Activated CD4-positive, alpha-beta T cell treated with anti-CD3 and anti-CD28 coated beads for 36 hours (primary cell): ENCODE measurements at regions not wholly inside any gene's neighbourhood (a gene's known extent, or its start where the extent isn't known, plus 50 kb on each side); places are given as distances from the start of the nearest gene placed in this dataset.

Experiments
- ATAC-seq: fragments of 200-7000 bp; cut with Tn5 transposase; one replicate; pipeline ENCODE4 v1.10.0; 2021; ENCODE audit warnings: mild to moderate bottlenecking, moderate library complexity
- CTCF ChIA-PET: fragments of 350-600 bp; sonication (Branson Sonifier 250); formaldehyde crosslinking; loops from one replicate; lab custom pipeline; 2021; ENCODE audit warnings: antibody characterized with exemption; lab: Charles Lee
- POLR2A ChIA-PET: fragments of 350-600 bp; sonication (Branson Sonifier 250); formaldehyde crosslinking; loops from one replicate; lab custom pipeline; 2021; ENCODE audit warnings: antibody characterized with exemption, inconsistent platforms; lab: Charles Lee
- DNase-seq: peaks from one replicate; pipeline ENCODE4 v3.0.0-alpha.2; 2020
- H3K27ac Mint-ChIP-seq: one replicate; pipeline ENCODE4 v1.8.0; 2021; ENCODE audit warnings: mixed read lengths
- H3K27me3 Mint-ChIP-seq: one replicate; pipeline ENCODE4 v1.8.0; 2021; ENCODE audit warnings: mixed read lengths
- H3K36me3 Mint-ChIP-seq: one replicate; pipeline ENCODE4 v1.8.0; 2021; ENCODE audit warnings: low read depth, mixed read lengths
- H3K4me1 Mint-ChIP-seq: one replicate; pipeline ENCODE4 v1.8.0; 2021; ENCODE audit warnings: mixed read lengths
- H3K4me3 Mint-ChIP-seq: one replicate; pipeline ENCODE4 v1.8.0; 2021; ENCODE audit warnings: mild to moderate bottlenecking, moderate library complexity, mixed read lengths
- H3K9me3 Mint-ChIP-seq: one replicate; pipeline ENCODE4 v1.8.0; 2021; ENCODE audit warnings: low read depth, mixed read lengths
- intact Hi-C, 2 experiments: fragments of 100-400 bp; cut with DNase I in 1 of 2; cut with micrococcal nuclease in 1 of 2; formaldehyde crosslinking; loops; one replicate each; pipeline versions ENCODE4 v1.14.2 to v1.15.1; 2022 to 2024; cut with DNase I, micrococcal nuclease

DNA sequence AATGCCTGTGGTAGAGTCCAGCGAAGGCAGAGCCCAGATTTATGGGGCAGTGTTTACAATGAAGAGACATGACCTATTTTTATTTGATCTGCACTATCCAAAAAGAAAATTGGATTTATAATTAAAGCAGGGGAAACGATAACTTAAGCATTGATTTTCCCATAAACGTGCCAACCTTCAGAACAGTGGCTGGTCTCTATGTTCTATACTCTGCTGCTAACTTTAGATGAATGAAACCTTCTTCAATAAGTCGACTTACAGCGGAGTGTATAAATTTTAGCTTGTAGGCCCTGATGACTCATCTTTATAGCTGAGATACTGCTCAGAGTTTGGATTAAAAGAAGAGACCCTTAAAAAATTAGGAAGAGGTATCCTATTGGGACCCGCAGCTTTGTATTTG is 452.6 kb downstream of the TLR4 start:
- intact Hi-C loops: no loop called here
- ATAC-seq (no peak), DNase-seq (no peak)
- Mint-ChIP-seq H3K27me3 (no peaks in the 10 kb centered on the region), H3K4me3 (no peak overlapping the region), H3K4me1 (no peaks in the 10 kb centered on the region), H3K9me3 (no peaks in the 10 kb centered on the region), H3K36me3 (no peaks in the 10 kb centered on the region), H3K27ac (no peak overlapping the region)
- CTCF ChIA-PET: interaction anchor here (1.0 kb wide), 1 partner anchor 138 kb away, joined by 3 read pairs; no protein-coding TSS in a partner anchor
- POLR2A ChIA-PET: no interaction called here

DNA sequence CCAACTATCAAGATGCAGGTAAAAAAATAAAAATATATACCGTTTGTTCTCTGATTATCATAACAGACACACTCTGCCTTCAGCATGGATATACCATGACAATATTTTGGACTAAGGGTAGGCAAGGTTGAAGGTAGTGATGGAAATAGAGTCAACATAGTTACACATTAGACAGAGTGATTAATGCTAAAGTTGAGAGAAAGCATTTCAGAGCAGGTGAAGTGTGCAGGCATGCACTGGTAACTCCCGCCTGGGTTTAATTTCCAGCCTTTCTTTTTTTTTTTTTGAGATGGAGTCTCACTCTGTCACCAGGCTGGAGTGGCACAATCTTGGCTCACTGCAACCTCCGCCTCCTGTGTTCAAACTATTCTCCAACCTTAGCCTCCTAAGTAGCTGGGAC is 458.5 kb downstream of the TLR4 start:
- H3K27ac Mint-ChIP-seq: no peak overlapping the region
- ATAC-seq (no peak), DNase-seq (no peak)
- POLR2A ChIA-PET: no interaction called here
- H3K9me3 Mint-ChIP-seq: no peaks in the 10 kb centered on the region
- CTCF ChIA-PET: no interaction called here
- no peak overlapping the region for H3K4me3 Mint-ChIP-seq
- no peaks in the 10 kb centered on the region for H3K36me3 Mint-ChIP-seq
- intact Hi-C loops: no loop called here
- H3K27me3 Mint-ChIP-seq: peaks cover 2% of the 10 kb centered on the region
- H3K4me1 Mint-ChIP-seq: no peaks in the 10 kb centered on the region

- CTCF ChIA-PET: no interaction called here
- POLR2A ChIA-PET: no interaction called here
- no peaks in the 10 kb centered on the region for H3K36me3 Mint-ChIP-seq
- peaks cover 2% of the 10 kb centered on the region for H3K27me3 Mint-ChIP-seq
- H3K4me3 Mint-ChIP-seq: no peak overlapping the region
- no peaks in the 10 kb centered on the region for H3K9me3 Mint-ChIP-seq
- H3K4me1 Mint-ChIP-seq: no peaks in the 10 kb centered on the region
- H3K27ac Mint-ChIP-seq: no peak overlapping the region
- intact Hi-C loops: no loop called here
- ATAC-seq: no peak
- no peak for DNase-seq
Observed at GRCh38 chr9:118163751-118164150, 459.5 kb downstream of the TLR4 start.

DNA sequence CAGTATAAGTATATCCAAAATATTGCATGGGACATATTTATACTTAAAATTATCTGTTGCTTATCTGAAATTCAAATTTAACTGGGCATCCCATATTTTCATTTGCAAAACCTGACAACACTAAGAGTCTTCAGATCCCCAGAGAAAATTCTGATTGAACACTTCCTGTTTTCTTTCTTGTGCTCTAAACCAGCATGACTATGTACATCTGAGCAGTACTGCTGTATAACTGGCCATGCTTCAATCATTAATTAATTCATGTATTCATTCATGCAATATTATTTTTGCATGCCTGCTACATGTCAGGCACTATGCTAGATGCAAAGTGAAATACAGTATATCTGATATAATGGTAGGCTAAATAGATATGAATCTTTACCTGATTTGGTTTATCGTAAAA is 461.2 kb downstream of the TLR4 start:
- no peak for ATAC-seq
- no peaks in the 10 kb centered on the region for H3K4me1 Mint-ChIP-seq
- intact Hi-C loops: no loop called here

DNA sequence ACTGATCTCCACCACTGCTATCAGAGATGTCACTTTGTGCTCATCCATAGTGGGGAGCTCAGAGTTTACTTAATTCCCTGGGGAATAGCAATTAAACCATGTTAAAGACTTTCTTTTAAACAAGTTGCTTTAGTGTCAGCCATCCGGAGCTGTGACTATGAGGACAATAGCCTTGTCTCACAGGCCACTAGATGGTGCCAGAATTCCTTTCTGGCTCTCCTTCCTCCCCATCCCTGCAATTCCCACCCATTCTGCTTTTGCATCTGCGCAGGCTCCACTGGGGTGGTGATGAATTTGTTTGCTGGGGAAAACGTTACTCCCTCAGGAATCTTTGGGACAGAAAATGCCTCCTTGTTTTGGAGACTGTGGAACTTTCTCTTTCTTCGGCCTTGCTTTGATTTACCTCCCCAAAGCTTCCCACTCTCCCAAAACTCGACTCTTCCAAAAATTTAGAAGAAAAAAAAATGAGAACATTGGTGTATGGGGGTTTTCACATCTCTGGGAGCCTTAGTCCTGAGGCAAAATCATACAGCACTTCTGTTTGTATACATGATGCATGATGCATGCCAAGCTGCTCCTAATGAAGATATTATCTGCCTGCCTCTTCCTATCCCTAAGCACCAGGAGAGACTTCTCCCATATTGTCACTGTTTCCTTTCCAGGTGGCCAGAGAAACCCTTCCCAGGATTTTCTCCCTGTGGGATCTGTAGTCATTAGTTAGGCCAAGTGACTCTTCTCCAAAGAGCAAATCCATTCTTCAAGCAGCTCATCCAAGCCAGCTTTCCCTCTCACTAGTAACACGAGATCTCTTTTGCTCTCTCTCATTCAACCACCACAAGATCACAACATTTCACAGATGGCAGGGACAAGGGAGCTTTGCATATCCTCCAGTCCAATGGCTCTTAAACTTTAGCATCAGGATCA is 466.1 kb downstream of the TLR4 start:
- H3K27me3 Mint-ChIP-seq: peaks cover 2% of the 10 kb centered on the region

More for the DNA sequence above, 461.2 kb downstream of the TLR4 start:
- Mint-ChIP-seq H3K27ac (no peak overlapping the region), H3K36me3 (no peaks in the 10 kb centered on the region), H3K27me3 (peaks cover 2% of the 10 kb centered on the region), H3K9me3 (no peaks in the 10 kb centered on the region), H3K4me3 (no peak overlapping the region)
- no peak for DNase-seq
- POLR2A ChIA-PET: no interaction called here
- CTCF ChIA-PET: no interaction called here

DNA sequence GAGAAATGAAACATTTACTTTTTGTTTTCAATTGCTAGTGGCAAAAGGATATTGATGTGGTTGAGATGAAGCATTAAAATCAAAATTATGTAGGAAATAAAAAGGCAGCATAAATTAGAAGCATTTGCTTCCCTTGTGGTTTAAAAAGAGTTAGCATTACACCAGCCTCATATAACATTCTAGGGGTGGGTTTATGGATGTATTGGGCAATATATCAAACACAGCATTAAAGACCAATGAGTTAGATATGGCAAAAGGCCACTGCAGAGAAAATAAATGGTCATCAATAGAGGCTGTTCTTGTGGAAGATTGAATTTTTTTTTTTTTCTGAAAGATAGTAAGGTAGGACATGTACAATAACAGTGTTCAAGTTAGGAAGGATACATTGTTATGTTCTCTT is 473.0 kb downstream of the TLR4 start:
- no peaks in the 10 kb centered on the region for H3K27me3 Mint-ChIP-seq

More for the DNA sequence above, 466.1 kb downstream of the TLR4 start:
- POLR2A ChIA-PET: no interaction called here
- CTCF ChIA-PET: interaction anchor here (0.8 kb wide), 1 partner anchor 505 kb away, joined by 3 read pairs; no protein-coding TSS in a partner anchor
- Mint-ChIP-seq H3K36me3 (no peaks in the 10 kb centered on the region), H3K9me3 (no peaks in the 10 kb centered on the region), H3K27ac (no peak overlapping the region), H3K4me1 (no peaks in the 10 kb centered on the region), H3K4me3 (no peak overlapping the region)
- DNase-seq: peak; percentile 7
- intact Hi-C loops: no loop called here
- no peak for ATAC-seq

DNA sequence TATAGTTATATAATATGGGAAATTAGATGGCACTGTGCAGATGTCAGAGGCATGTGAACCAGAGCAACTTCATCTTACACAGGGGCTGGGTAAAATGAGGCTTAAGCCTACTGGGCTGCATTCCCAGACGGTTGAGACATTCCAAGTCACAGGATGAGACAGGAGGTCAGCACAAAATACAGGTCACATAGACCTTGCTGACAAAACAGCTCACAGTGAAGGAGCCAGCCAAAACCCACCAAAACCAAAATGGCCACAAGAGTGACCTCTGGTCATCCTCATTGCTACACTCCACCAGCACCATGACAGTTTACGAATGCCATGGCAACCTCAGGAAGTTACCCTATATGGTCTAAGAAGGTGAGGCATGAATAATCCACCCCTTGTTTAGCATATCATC is 479.4 kb downstream of the TLR4 start:
- Mint-ChIP-seq H3K9me3 (no peaks in the 10 kb centered on the region), H3K4me3 (no peak overlapping the region), H3K27me3 (no peaks in the 10 kb centered on the region), H3K4me1 (no peaks in the 10 kb centered on the region), H3K27ac (no peak overlapping the region), H3K36me3 (no peaks in the 10 kb centered on the region)
- POLR2A ChIA-PET: no interaction called here
- ATAC-seq: no peak
- CTCF ChIA-PET: no interaction called here
- intact Hi-C loops: no loop called here
- DNase-seq: no peak

More for the DNA sequence above, 473.0 kb downstream of the TLR4 start:
- H3K4me3 Mint-ChIP-seq: no peak overlapping the region
- no peak overlapping the region for H3K27ac Mint-ChIP-seq
- H3K4me1 Mint-ChIP-seq: no peaks in the 10 kb centered on the region
- ATAC-seq (no peak), DNase-seq (no peak)
- H3K9me3 Mint-ChIP-seq: no peaks in the 10 kb centered on the region
- ChIA-PET POLR2A (no interaction called here), CTCF (no interaction called here)
- no peaks in the 10 kb centered on the region for H3K36me3 Mint-ChIP-seq
- intact Hi-C loops: no loop called here

DNA sequence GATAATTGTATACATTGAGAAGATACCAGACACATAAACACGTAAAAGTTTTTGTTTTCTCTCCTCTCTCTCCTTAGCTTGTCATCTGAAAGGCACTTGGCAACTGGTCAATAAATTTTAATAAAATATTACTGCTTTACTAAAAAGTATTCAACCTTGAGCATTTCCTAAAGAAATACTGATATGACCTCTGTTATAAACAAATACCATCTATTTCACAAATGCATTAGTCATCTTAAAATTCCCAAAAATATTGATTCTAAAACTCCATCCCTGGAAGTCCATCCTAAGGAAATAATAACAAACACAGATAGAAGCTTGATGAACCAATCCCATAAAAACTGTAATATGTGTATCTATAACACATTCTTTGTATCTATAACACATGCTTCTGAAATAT is 483.2 kb downstream of the TLR4 start:
- Mint-ChIP-seq H3K4me1 (no peaks in the 10 kb centered on the region), H3K9me3 (peaks cover 3% of the 10 kb centered on the region), H3K27me3 (peaks cover 2% of the 10 kb centered on the region), H3K36me3 (no peaks in the 10 kb centered on the region), H3K27ac (no peak overlapping the region), H3K4me3 (no peak overlapping the region)
- ATAC-seq (no peak), DNase-seq (no peak)
- ChIA-PET CTCF (interaction anchor here (0.7 kb wide), 1 partner anchor 31 kb away, joined by 3 read pairs; no protein-coding TSS in a partner anchor), POLR2A (no interaction called here)
- intact Hi-C loops: no loop called here

DNA sequence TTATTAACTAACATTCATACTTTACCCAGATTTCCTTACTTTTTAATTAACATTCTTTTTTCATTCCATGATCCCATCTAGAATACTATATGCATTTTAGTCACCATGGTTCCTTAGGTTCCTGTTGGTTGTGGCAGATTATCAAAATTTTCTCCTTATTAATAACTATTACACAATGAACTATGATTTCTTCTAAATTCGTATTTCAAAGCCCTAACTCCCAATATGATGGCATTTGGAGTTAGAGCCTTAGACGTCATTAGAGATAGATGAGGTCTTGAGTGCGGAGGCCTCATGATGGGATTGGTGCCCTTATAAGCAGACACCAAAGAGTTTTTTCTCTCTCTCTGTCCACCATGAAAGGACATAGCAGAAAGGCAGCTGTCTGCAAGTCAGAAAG is 485.4 kb downstream of the TLR4 start:
- intact Hi-C loops: no loop called here
- no peaks in the 10 kb centered on the region for H3K4me1 Mint-ChIP-seq
- H3K27me3 Mint-ChIP-seq: peaks cover 5% of the 10 kb centered on the region
- CTCF ChIA-PET: no interaction called here
- H3K27ac Mint-ChIP-seq: no peak overlapping the region
- no peak for DNase-seq
- no peak for ATAC-seq
- no peak overlapping the region for H3K4me3 Mint-ChIP-seq
- peaks cover 5% of the 10 kb centered on the region for H3K9me3 Mint-ChIP-seq
- POLR2A ChIA-PET: no interaction called here
- no peaks in the 10 kb centered on the region for H3K36me3 Mint-ChIP-seq

GRCh38 chr9:118192807-118193206 is 488.6 kb downstream of the TLR4 start:
- ChIA-PET POLR2A (no interaction called here), CTCF (no interaction called here)
- Mint-ChIP-seq H3K36me3 (no peaks in the 10 kb centered on the region), H3K4me3 (no peak overlapping the region), H3K4me1 (no peaks in the 10 kb centered on the region), H3K9me3 (peaks cover 5% of the 10 kb centered on the region), H3K27ac (no peak overlapping the region), H3K27me3 (peaks cover 5% of the 10 kb centered on the region)
- DNase-seq (no peak), ATAC-seq (no peak)
- intact Hi-C loops: no loop called here

DNA sequence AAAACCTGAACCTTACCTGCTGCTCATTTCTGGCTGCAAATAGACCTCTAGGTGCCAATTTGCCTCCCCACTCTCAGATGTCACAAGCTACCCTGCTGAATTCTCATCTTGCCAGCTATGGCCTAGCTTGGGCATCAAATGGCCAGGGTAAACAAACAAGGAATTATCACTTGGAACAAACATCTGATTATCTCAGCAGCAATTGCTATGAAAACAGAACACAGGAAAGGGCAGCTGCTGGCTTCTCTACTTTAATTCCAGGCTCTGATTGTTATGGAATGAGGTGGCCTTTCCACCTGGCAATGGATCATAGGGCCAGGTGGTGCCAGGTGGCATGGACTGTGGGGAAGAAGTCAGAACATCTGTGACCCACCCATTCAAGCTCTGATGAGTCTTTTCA is 505.1 kb downstream of the TLR4 start:
- ATAC-seq (no peak), DNase-seq (no peak)
- intact Hi-C loops: no loop called here
- no peaks in the 10 kb centered on the region for H3K36me3 Mint-ChIP-seq
- CTCF ChIA-PET: no interaction called here
- POLR2A ChIA-PET: no interaction called here
- peaks cover 5% of the 10 kb centered on the region for H3K9me3 Mint-ChIP-seq
- H3K4me3 Mint-ChIP-seq: no peak overlapping the region
- no peaks in the 10 kb centered on the region for H3K27me3 Mint-ChIP-seq
- H3K27ac Mint-ChIP-seq: no peak overlapping the region
- H3K4me1 Mint-ChIP-seq: no peaks in the 10 kb centered on the region

DNA sequence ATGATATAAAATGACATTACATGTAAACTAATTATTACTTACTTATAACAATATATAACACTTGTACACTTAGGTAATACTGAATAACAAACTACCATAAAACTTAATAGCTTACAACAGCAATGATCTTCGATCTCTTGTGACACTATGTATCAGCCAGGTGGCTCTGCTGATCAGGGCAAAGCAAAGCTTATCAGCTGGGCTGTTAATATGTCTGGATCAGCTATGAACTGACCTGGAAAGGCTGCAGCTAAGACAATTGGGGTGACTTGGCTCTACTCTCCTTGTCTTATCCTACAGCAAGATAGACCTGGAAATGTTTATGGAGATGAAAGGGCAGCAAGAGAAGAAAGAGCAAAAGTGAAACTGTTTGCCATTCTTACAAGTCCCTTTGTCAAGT is 511.3 kb downstream of the TLR4 start:
- DNase-seq (no peak), ATAC-seq (no peak)
- POLR2A ChIA-PET: no interaction called here
- intact Hi-C loops: no loop called here
- no peaks in the 10 kb centered on the region for H3K9me3 Mint-ChIP-seq
- no peaks in the 10 kb centered on the region for H3K4me1 Mint-ChIP-seq
- no peak overlapping the region for H3K27ac Mint-ChIP-seq
- peaks cover 1% of the 10 kb centered on the region for H3K27me3 Mint-ChIP-seq
- no peaks in the 10 kb centered on the region for H3K36me3 Mint-ChIP-seq
- CTCF ChIA-PET: no interaction called here
- H3K4me3 Mint-ChIP-seq: no peak overlapping the region
